Common myeloid progenitor, CD34-positive (primary cell): ENCODE measurements at regions not wholly inside any gene's neighbourhood (a gene's known extent, or its start where the extent isn't known, plus 50 kb on each side); places are given as distances from the start of the nearest gene placed in this dataset.

ENCODE experiments used
- CTCF ChIA-PET: fragments of 350-600 bp; sonication (Branson Sonifier 250); formaldehyde crosslinking; loops from one replicate; lab custom pipeline; 2021; ENCODE audit warnings: antibody characterized with exemption; lab: Charles Lee
- POLR2A ChIA-PET: fragments of 350-600 bp; sonication (Branson Sonifier 250); formaldehyde crosslinking; loops from one replicate; lab custom pipeline; 2021; ENCODE audit warnings: antibody characterized with exemption; lab: Charles Lee
- DNase-seq, 3 donors: peaks; one replicate each; pipeline versions ENCODE4 v3.0.0 to v3.0.0-alpha.2; 2013
- H3K27ac ChIP-seq, 2 experiments: 1 replicate in 1 of 2; 2 replicates in 1 of 2; pipeline ENCODE4 v1.7.0; 2013; ENCODE audit warnings: inconsistent platforms in 2 of 2, low read length in 2 of 2, mild to moderate bottlenecking in 2 of 2, low read depth in 1 of 2, moderate library complexity in 1 of 2; ENCODE audit not compliant: severe bottlenecking in 2 of 2, insufficient read depth in 1 of 2, poor library complexity in 1 of 2
- H3K27me3 ChIP-seq, 5 experiments: replicated peaks in 2 of 5; 1 replicate in 3 of 5; 2 replicates in 2 of 5; pipeline versions ENCODE4 v1.6.1 to v1.7.0; 2013; ENCODE audit warnings: low read length in 4 of 5, mild to moderate bottlenecking in 2 of 5, moderate library complexity in 2 of 5, inconsistent platforms in 1 of 5; ENCODE audit not compliant: insufficient read depth in 5 of 5, control insufficient read depth in 4 of 5
- H3K36me3 ChIP-seq, 4 experiments: 1 replicate in 2 of 4; 2 replicates in 2 of 4; pipeline versions ENCODE4 v1.6.1 to v1.7.0; 2013; ENCODE audit warnings: low read length in 3 of 4, control low read depth in 1 of 4, mild to moderate bottlenecking in 1 of 4; ENCODE audit not compliant: control insufficient read depth in 4 of 4, insufficient read depth in 4 of 4
- H3K4me1 ChIP-seq, 4 experiments: 1 replicate in 3 of 4; 2 replicates in 1 of 4; pipeline versions ENCODE4 v1.6.1 to v1.7.1; 2013; ENCODE audit warnings: low read length in 3 of 4, mild to moderate bottlenecking in 3 of 4, control low read depth in 1 of 4, inconsistent platforms in 1 of 4, moderate library complexity in 1 of 4; ENCODE audit not compliant: control insufficient read depth in 4 of 4, insufficient read depth in 4 of 4; ENCODE audit errors: control extremely low read depth in 1 of 4
- H3K4me3 ChIP-seq, 7 experiments: 1 replicate in 4 of 7; 2 replicates in 3 of 7; pipeline versions ENCODE4 v1.5.1 to v1.7.0; 2013; ENCODE audit warnings: mild to moderate bottlenecking in 7 of 7, low read length in 6 of 7, moderate library complexity in 6 of 7, inconsistent platforms in 2 of 7, low read depth in 2 of 7, control low read depth in 1 of 7; ENCODE audit not compliant: insufficient read depth in 4 of 7, control insufficient read depth in 1 of 7; ENCODE audit errors: extremely low read depth in 1 of 7
- H3K9me3 ChIP-seq, 5 experiments: 1 replicate in 4 of 5; 2 replicates in 1 of 5; pipeline versions ENCODE4 v1.6.1 to v1.7.1; 2013; ENCODE audit warnings: low read length in 4 of 5, mild to moderate bottlenecking in 2 of 5, inconsistent platforms in 1 of 5, low read depth in 1 of 5, moderate library complexity in 1 of 5; ENCODE audit not compliant: control insufficient read depth in 4 of 5, insufficient read depth in 2 of 5; ENCODE audit errors: control extremely low read depth in 1 of 5
- WGBS: methylation state at CpG from one replicate; pipeline ENCODE4 v1.1.5; 2013; ENCODE audit not compliant: insufficient coverage; 5-methylcytosine and 5-hydroxymethylcytosine counted together

DNA sequence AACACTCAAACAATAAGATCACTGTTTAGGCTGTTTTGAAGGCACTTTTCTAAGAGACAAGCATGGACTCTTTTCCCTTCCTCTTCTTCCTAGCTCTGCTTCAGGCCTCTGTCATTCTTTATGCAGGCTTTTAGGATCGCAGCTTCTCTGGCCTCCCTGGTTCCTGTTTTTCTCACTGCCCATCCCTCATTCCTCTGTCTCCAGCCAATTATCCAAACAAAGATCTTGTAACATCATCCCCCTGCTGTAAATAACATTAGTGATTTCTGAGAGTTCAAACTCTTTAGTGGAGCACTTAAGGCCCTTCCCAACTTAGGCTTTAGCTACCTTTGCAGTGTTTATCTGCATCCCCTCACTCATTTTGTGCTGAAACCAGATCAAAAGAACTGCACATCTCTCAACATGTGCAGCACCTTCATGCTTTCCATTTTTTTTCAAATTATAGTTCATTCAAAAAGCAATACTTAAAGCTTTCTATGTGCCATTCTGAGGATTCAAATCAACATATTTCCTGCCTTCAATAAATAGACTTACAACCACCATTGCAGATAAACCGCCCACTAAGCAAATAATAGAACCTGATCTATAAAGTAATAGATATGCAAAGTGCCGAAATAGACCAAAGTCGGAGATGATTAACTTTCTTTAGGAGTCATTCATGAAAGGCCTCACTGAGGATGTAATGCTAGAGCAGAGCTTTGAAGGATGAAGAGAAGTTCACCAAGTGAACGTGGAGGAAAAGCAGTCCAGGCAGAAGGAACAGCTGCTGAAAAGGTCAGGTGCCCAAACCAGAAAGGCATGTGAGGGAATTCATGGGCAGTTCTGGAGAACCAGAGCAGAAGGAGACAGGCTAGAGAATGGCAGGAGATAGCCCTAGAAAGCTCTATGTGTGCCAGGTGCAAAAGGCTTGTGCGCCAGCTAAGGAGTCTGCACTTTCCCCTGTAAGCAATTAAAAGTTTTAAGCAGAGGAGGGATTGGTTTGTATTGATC, 95.8 kb upstream of the ZNF366 start:
- peaks cover 0 to 13% (median 0%) of the 10 kb centered on the region in 5 experiments for H3K9me3 ChIP-seq
- POLR2A ChIA-PET, result no interaction called here

DNA sequence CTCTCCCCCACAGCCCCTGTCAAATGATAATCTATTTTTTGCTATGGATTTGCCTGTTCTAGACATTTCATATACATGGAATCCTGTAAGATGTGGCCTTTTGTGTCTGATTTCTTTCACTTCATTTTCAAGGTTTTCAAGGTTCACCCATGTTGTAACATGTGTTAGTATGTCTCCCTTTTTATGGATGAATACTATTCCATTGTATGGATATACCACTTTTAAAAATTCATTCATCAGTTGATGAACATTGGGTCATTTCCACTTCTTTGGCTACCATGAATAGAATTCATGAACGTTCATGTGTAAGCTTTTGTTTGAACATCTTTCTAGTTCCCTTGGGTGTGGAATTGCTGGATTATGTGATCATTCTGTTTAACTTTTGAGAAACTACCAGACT, 94.7 kb upstream of the ZNF366 start:
- H3K4me1 ChIP-seq, result no peaks in the 10 kb centered on the region

More for the DNA sequence above, 95.8 kb upstream of the ZNF366 start:
- DNase-seq, result no peak
- CTCF ChIA-PET, result interaction anchor here (1.6 kb wide), 1 partner anchor 8 kb away, joined by 9 read pairs; no protein-coding TSS in a partner anchor
- Histone ChIP-seq H3K27me3 (peaks cover 0 to 2% (median 0%) of the 10 kb centered on the region in 5 experiments), H3K27ac (no peak overlapping the region), H3K36me3 (no peaks in the 10 kb centered on the region), H3K4me3 (no peak overlapping the region), H3K4me1 (no peaks in the 10 kb centered on the region)
- WGBS, result 95% methylated on average over 5 of the region's 6 CpGs

GRCh38 chr5:72600391-72600981, 93.3 kb upstream of the ZNF366 start:
- DNase-seq, result no peak
- no peaks in the 10 kb centered on the region for H3K4me1 ChIP-seq

More for the DNA sequence above, 94.7 kb upstream of the ZNF366 start:
- POLR2A ChIA-PET, result no interaction called here
- Histone ChIP-seq H3K4me3 (no peak overlapping the region), H3K9me3 (peaks cover 0 to 13% (median 0%) of the 10 kb centered on the region in 5 experiments), H3K36me3 (no peaks in the 10 kb centered on the region), H3K27ac (no peak overlapping the region), H3K27me3 (no peaks in the 10 kb centered on the region)
- DNase-seq, result no peak
- no CpG with 5 or more reads among the region's 1 CpG for WGBS
- CTCF ChIA-PET, result interaction anchor here (1.6 kb wide), 1 partner anchor 9 kb away, joined by 9 read pairs; no protein-coding TSS in a partner anchor

GRCh38 chr5:72599519-72600370, 92.5 kb upstream of the ZNF366 start:
- Histone ChIP-seq H3K4me3 (no peak overlapping the region), H3K27me3 (no peaks in the 10 kb centered on the region), H3K9me3 (peaks cover 0 to 13% (median 0%) of the 10 kb centered on the region in 5 experiments), H3K36me3 (no peaks in the 10 kb centered on the region), H3K4me1 (no peaks in the 10 kb centered on the region), H3K27ac (no peak overlapping the region)
- DNase-seq, result no peak
- CTCF ChIA-PET, result no interaction called here
- POLR2A ChIA-PET, result no interaction called here
- 94% methylated on average over 2 of the region's 5 CpGs for WGBS

More at GRCh38 chr5:72600391-72600981, 93.3 kb upstream of the ZNF366 start:
- no peak overlapping the region for H3K27ac ChIP-seq
- ChIA-PET CTCF (no interaction called here), POLR2A (no interaction called here)
- no peak overlapping the region for H3K4me3 ChIP-seq
- no peaks in the 10 kb centered on the region for H3K36me3 ChIP-seq
- peaks cover 0 to 13% (median 0%) of the 10 kb centered on the region in 5 experiments for H3K9me3 ChIP-seq
- WGBS, result 100% methylated on average over 1 of the region's 3 CpGs
- no peaks in the 10 kb centered on the region for H3K27me3 ChIP-seq

DNA sequence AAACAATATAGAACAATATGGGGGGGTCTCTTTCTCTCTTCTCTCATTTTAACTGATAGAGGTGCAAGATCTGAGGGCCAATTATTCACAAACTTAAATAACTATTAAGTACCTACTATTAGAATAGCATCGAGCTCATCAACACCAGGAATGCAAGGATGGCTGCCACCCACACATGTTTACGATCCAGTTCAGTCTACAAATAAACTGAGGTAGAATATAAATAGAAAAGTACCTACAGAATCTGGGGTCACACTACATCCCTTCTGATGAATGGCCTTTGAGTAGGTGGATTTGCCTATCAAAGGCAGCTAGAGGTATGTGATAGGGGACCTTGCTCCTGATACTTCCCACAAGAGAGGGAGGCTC, 91.8 kb upstream of the ZNF366 start:
- POLR2A ChIA-PET, result no interaction called here

GRCh38 chr5:72598401-72599064, 91.3 kb upstream of the ZNF366 start:
- no CpG with 5 or more reads among the region's 5 CpGs for WGBS
- Histone ChIP-seq H3K27ac (no peak overlapping the region), H3K27me3 (no peaks in the 10 kb centered on the region), H3K9me3 (peaks cover 0 to 13% (median 0%) of the 10 kb centered on the region in 5 experiments), H3K4me1 (no peaks in the 10 kb centered on the region), H3K36me3 (no peaks in the 10 kb centered on the region), H3K4me3 (peak overlapping the region in 1 of 7 experiments; percentile 6)
- ChIA-PET CTCF (no interaction called here), POLR2A (no interaction called here)
- peak; percentile 39 to 82 (median 78) for DNase-seq

More for the DNA sequence above, 91.8 kb upstream of the ZNF366 start:
- no peak for DNase-seq
- no peak overlapping the region for H3K4me3 ChIP-seq
- no peaks in the 10 kb centered on the region for H3K27me3 ChIP-seq
- CTCF ChIA-PET, result no interaction called here
- H3K9me3 ChIP-seq, result peaks cover 0 to 13% (median 0%) of the 10 kb centered on the region in 5 experiments
- H3K4me1 ChIP-seq, result no peaks in the 10 kb centered on the region
- WGBS, result no CpG with 5 or more reads among the region's 2 CpGs
- H3K36me3 ChIP-seq, result no peaks in the 10 kb centered on the region
- no peak overlapping the region for H3K27ac ChIP-seq
